WTC11 (cell line): ENCODE measurements at regions not wholly inside any gene's neighbourhood (a gene's known extent, or its start where the extent isn't known, plus 50 kb on each side); places are given as distances from the start of the nearest gene placed in this dataset.

ENCODE experiments used
- ATAC-seq: fragments of 200-7000 bp; cut with Tn5 transposase; 2 replicates; pipeline ENCODE4 v1.10.0; 2021; ENCODE audit warnings: mild to moderate bottlenecking, moderate library complexity
- CTCF ChIA-PET: fragments of 300-600 bp; sonication (Branson Sonifier 250); formaldehyde crosslinking; loops from one replicate; lab custom pipeline; 2021; ENCODE audit warnings: antibody characterized with exemption; lab: Charles Lee
- POLR2A ChIA-PET: fragments of 350-600 bp; sonication (Branson Sonifier 250); formaldehyde crosslinking; loops from one replicate; lab custom pipeline; 2021; ENCODE audit warnings: antibody characterized with exemption; lab: Charles Lee
- DNase-seq: peaks from one replicate; pipeline ENCODE4 v3.0.0; 2021; ENCODE audit warnings: low spot score
- H3K27ac Mint-ChIP-seq: 2 replicates; pipeline ENCODE4 v1.8.0; 2021; ENCODE audit warnings: mixed read lengths
- H3K27me3 Mint-ChIP-seq: 2 replicates; pipeline ENCODE4 v1.8.0; 2021; ENCODE audit warnings: low read depth, mild to moderate bottlenecking, moderate library complexity, mixed read lengths
- H3K36me3 Mint-ChIP-seq: 2 replicates; pipeline ENCODE4 v1.8.0; 2021; ENCODE audit warnings: mixed read lengths
- H3K4me1 Mint-ChIP-seq: 2 replicates; pipeline ENCODE4 v1.8.0; 2022; ENCODE audit warnings: mixed read lengths
- H3K4me3 Mint-ChIP-seq: 2 replicates; pipeline ENCODE4 v1.8.0; 2021; ENCODE audit warnings: mild to moderate bottlenecking, moderate library complexity, mixed read lengths
- H3K9me3 Mint-ChIP-seq: 2 replicates; pipeline ENCODE4 v1.8.0; 2021; ENCODE audit warnings: mixed read lengths
- AR ChIP-seq: fragments of 250-450 bp; sonication (Bioruptor Pico); IDR thresholded peaks from 2 replicates; pipeline ENCODE4 v1.9.0; 2021; ENCODE audit warnings: mild to moderate bottlenecking
- ATF1 ChIP-seq: sonication (generic); formaldehyde crosslinking; IDR thresholded peaks from 2 replicates; pipeline ENCODE4 v1.8.1; 2023; ENCODE audit warnings: mild to moderate bottlenecking, moderate library complexity, missing genetic modification reagents
- CBFB ChIP-seq: sonication (generic); formaldehyde crosslinking; IDR thresholded peaks from 2 replicates; pipeline ENCODE4 v1.8.1; 2022; ENCODE audit warnings: mild to moderate bottlenecking, low read depth, missing genetic modification reagents
- CREM ChIP-seq: sonication (generic); formaldehyde crosslinking; IDR thresholded peaks from 2 replicates; pipeline ENCODE4 v1.8.1; 2022; ENCODE audit warnings: mild to moderate bottlenecking, missing genetic modification reagents, moderate library complexity
- ELF4 ChIP-seq: sonication (generic); formaldehyde crosslinking; IDR thresholded peaks from 2 replicates; pipeline ENCODE4 v1.8.1; 2022; ENCODE audit warnings: low read depth, mild to moderate bottlenecking, moderate library complexity, missing genetic modification reagents
- EMX1 ChIP-seq: fragments of 250-450 bp; sonication (Bioruptor Pico); IDR thresholded peaks from 2 replicates; pipeline ENCODE4 v1.8.0; 2021; ENCODE audit warnings: mild to moderate bottlenecking
- ESRRA ChIP-seq: sonication (generic); formaldehyde crosslinking; IDR thresholded peaks from 2 replicates; pipeline ENCODE4 v1.8.1; 2022; ENCODE audit warnings: mild to moderate bottlenecking, missing genetic modification reagents, borderline replicate concordance
- GTF2I ChIP-seq: fragments of 250-450 bp; sonication (Bioruptor Pico); conservative IDR thresholded peaks from 2 replicates; pipeline ENCODE4 v1.4.0; 2021; ENCODE audit warnings: mild to moderate bottlenecking
- HMGA2 ChIP-seq: fragments of 250-450 bp; sonication (Bioruptor Pico); IDR thresholded peaks from 2 replicates; pipeline ENCODE4 v1.4.0; 2021; ENCODE audit warnings: mild to moderate bottlenecking, moderate library complexity
- IRF1 ChIP-seq: sonication (generic); formaldehyde crosslinking; IDR thresholded peaks from 2 replicates; pipeline ENCODE4 v1.8.0; 2023; ENCODE audit warnings: missing genetic modification reagents
- MXD4 ChIP-seq: fragments of 250-450 bp; sonication (Bioruptor Pico); IDR thresholded peaks from 2 replicates; pipeline ENCODE4 v1.8.0; 2021; ENCODE audit warnings: mild to moderate bottlenecking, moderate library complexity, borderline replicate concordance
- NFATC4 ChIP-seq: fragments of 250-450 bp; sonication (Bioruptor Pico); IDR thresholded peaks from 2 replicates; pipeline ENCODE4 v1.9.0; 2021; ENCODE audit warnings: mild to moderate bottlenecking
- PRRX2 ChIP-seq: fragments of 250-450 bp; sonication (Bioruptor Pico); IDR thresholded peaks from 2 replicates; pipeline ENCODE4 v1.8.0; 2021; ENCODE audit warnings: mild to moderate bottlenecking
- RELA ChIP-seq: sonication (generic); formaldehyde crosslinking; IDR thresholded peaks from 2 replicates; pipeline ENCODE4 v1.8.1; 2022; ENCODE audit warnings: missing genetic modification reagents, mild to moderate bottlenecking, borderline replicate concordance
- SMAD3 ChIP-seq: sonication (generic); formaldehyde crosslinking; IDR thresholded peaks from 2 replicates; pipeline ENCODE4 v1.8.0; 2022; ENCODE audit warnings: missing genetic modification reagents, mild to moderate bottlenecking, borderline replicate concordance
- TCF7 ChIP-seq: sonication (generic); formaldehyde crosslinking; IDR thresholded peaks from 2 replicates; pipeline ENCODE4 v1.8.0; 2022; ENCODE audit warnings: mild to moderate bottlenecking, low read depth, missing genetic modification reagents, moderate library complexity
- ZNF281 ChIP-seq: sonication (generic); formaldehyde crosslinking; IDR thresholded peaks from 2 replicates; pipeline ENCODE4 v1.8.0; 2023; ENCODE audit warnings: mild to moderate bottlenecking, missing genetic modification reagents
- ZNF396 ChIP-seq: fragments of 250-450 bp; sonication (Bioruptor Pico); IDR thresholded peaks from 2 replicates; pipeline ENCODE4 v1.8.0; 2021; ENCODE audit warnings: mild to moderate bottlenecking, moderate library complexity, borderline replicate concordance
- ZNF671 ChIP-seq: fragments of 250-450 bp; sonication (Bioruptor Pico); IDR thresholded peaks from 2 replicates; pipeline ENCODE4 v1.8.0; 2021; ENCODE audit warnings: mild to moderate bottlenecking
- TF ChIP-seq, protein P1 (sequence below): fragments of 250-450 bp; sonication (Bioruptor Pico); IDR thresholded peaks from 2 replicates; pipeline ENCODE4 v1.8.0; 2021; ENCODE audit warnings: mild to moderate bottlenecking
- TF ChIP-seq, protein P2 (sequence below): sonication (generic); formaldehyde crosslinking; IDR thresholded peaks from 2 replicates; pipeline ENCODE4 v1.8.1; 2022; ENCODE audit warnings: low read depth, mild to moderate bottlenecking, moderate library complexity, missing genetic modification reagents, borderline replicate concordance
- TF ChIP-seq, protein P3 (sequence below): sonication (generic); formaldehyde crosslinking; IDR thresholded peaks from 2 replicates; pipeline ENCODE4 v1.8.1; 2023; ENCODE audit warnings: mild to moderate bottlenecking, missing genetic modification reagents, moderate library complexity
- TF ChIP-seq, protein P4 (sequence below): sonication (generic); formaldehyde crosslinking; conservative IDR thresholded peaks from 2 replicates; pipeline ENCODE4 v1.8.1; 2022; ENCODE audit warnings: mild to moderate bottlenecking, missing genetic modification reagents
- TF ChIP-seq, protein P5 (sequence below): fragments of 250-450 bp; sonication (Bioruptor Pico); conservative IDR thresholded peaks from 2 replicates; pipeline ENCODE4 v1.9.0; 2021; ENCODE audit warnings: mild to moderate bottlenecking

- no peak for TF ChIP-seq ATF1 (CRISPR knock-in tag)
- no peak for TF ChIP-seq ELF4
- TF ChIP-seq, protein P1, sequence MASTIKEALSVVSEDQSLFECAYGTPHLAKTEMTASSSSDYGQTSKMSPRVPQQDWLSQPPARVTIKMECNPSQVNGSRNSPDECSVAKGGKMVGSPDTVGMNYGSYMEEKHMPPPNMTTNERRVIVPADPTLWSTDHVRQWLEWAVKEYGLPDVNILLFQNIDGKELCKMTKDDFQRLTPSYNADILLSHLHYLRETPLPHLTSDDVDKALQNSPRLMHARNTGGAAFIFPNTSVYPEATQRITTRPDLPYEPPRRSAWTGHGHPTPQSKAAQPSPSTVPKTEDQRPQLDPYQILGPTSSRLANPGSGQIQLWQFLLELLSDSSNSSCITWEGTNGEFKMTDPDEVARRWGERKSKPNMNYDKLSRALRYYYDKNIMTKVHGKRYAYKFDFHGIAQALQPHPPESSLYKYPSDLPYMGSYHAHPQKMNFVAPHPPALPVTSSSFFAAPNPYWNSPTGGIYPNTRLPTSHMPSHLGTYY (CRISPR knock-in tag), result no peak
- no peak for TF ChIP-seq IRF1 (CRISPR knock-in tag)
- no peak for TF ChIP-seq AR (CRISPR knock-in tag)
- no peak for TF ChIP-seq MXD4 (CRISPR knock-in tag)
- TF ChIP-seq HMGA2, result no peak
- no peak for TF ChIP-seq CREM (CRISPR knock-in tag)
- TF ChIP-seq RELA (CRISPR knock-in tag), result no peak
- no peak for TF ChIP-seq SMAD3 (CRISPR knock-in tag)
- TF ChIP-seq, all 79 proteins: peak for 0
Observed at GRCh38 chr6:15739867-15740266, 77.0 kb upstream of the DTNBP1 start (continued).

DNA sequence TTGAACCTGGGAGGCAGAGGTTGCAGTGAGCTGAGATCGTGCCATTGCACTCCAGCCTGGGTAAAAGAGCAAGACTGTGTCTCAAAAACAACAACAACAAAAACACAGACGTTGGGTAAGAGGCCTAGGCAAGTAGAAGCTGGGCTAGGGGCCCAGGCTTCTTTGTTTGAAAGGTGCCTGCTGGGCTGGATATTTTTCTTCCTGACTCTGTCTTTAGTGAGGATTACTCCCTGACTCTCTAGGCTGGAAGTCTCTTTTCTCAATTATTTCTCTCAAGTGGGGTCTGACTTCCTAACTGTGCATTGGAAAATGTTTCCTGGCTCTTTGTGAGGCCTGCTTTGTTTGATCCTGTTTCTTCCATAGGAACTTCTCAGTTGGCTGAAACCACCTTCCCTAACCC lies 76.5 kb upstream of the DTNBP1 start:
- CTCF ChIA-PET, result interaction anchor here (0.7 to 0.8 kb wide), 3 partner anchors 13 to 444 kb away, joined by 3 to 4 read pairs (median 3); no protein-coding TSS in a partner anchor
- peaks cover 15% of the 10 kb centered on the region for H3K4me1 Mint-ChIP-seq
- H3K27ac Mint-ChIP-seq, result no peak overlapping the region
- no peak overlapping the region for H3K4me3 Mint-ChIP-seq
- H3K27me3 Mint-ChIP-seq, result no peaks in the 10 kb centered on the region
- H3K9me3 Mint-ChIP-seq, result peaks cover 30% of the 10 kb centered on the region
- DNase-seq (no peak), ATAC-seq (peak; percentile 47)
- H3K36me3 Mint-ChIP-seq, result peaks cover 18% of the 10 kb centered on the region
- POLR2A ChIA-PET, result no interaction called here
- TF ChIP-seq EMX1, result no peak
- TF ChIP-seq, protein P2, sequence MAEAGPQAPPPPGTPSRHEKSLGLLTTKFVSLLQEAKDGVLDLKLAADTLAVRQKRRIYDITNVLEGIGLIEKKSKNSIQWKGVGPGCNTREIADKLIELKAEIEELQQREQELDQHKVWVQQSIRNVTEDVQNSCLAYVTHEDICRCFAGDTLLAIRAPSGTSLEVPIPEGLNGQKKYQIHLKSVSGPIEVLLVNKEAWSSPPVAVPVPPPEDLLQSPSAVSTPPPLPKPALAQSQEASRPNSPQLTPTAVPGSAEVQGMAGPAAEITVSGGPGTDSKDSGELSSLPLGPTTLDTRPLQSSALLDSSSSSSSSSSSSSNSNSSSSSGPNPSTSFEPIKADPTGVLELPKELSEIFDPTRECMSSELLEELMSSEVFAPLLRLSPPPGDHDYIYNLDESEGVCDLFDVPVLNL (CRISPR knock-in tag), result no peak
- no peak for TF ChIP-seq HMGA2
- no peak for TF ChIP-seq TCF7 (CRISPR knock-in tag)
- no peak for TF ChIP-seq NFATC4
- no peak for TF ChIP-seq CBFB (CRISPR knock-in tag)
- no peak for TF ChIP-seq RELA (CRISPR knock-in tag)
- TF ChIP-seq, protein P3, sequence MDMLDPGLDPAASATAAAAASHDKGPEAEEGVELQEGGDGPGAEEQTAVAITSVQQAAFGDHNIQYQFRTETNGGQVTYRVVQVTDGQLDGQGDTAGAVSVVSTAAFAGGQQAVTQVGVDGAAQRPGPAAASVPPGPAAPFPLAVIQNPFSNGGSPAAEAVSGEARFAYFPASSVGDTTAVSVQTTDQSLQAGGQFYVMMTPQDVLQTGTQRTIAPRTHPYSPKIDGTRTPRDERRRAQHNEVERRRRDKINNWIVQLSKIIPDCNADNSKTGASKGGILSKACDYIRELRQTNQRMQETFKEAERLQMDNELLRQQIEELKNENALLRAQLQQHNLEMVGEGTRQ (CRISPR knock-in tag), result no peak
- no peak for TF ChIP-seq ZNF671 (CRISPR knock-in tag)
- TF ChIP-seq, protein P4, sequence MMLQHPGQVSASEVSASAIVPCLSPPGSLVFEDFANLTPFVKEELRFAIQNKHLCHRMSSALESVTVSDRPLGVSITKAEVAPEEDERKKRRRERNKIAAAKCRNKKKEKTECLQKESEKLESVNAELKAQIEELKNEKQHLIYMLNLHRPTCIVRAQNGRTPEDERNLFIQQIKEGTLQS (CRISPR knock-in tag), result no peak
- TF ChIP-seq ZNF396 (CRISPR knock-in tag), result no peak
- TF ChIP-seq, protein P5, sequence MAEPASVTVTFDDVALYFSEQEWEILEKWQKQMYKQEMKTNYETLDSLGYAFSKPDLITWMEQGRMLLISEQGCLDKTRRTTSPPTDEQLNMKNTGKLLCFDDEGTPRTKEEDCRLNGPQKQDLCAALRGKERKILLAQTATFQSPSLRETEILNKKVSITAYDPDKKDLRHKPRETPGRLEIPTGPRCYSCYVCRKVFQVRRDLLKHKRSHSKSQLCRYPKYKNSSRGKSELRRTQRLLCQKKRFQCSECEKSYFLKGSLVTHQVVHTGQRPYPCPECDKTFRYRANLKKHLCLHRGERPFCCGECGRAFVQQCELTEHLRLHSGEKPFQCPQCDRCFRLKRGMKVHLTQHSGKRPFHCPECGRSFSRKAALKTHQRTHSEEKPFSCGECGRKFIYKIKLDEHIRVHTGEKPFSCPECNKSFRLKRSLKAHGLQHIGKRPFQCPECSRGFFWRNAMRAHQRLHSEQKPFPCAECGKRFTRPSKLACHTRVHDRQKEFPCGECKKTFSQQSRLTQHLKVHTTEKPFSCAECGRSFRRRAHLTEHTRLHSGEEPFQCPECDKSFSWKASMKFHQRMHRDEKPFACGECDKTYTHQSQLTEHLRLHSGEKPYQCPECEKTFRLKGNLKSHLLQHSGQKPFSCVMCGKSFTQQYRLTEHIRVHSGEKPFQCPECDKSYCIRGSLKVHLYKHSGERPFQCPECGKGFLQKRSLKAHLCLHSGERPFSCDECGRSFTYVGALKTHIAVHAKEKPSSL (CRISPR knock-in tag), result no peak
- no peak for TF ChIP-seq PRRX2 (CRISPR knock-in tag)
- no peak for TF ChIP-seq ZNF281 (CRISPR knock-in tag)
- TF ChIP-seq GTF2I (CRISPR knock-in tag), result no peak
- no peak for TF ChIP-seq ESRRA (CRISPR knock-in tag)
- no peak for TF ChIP-seq ELF4
